HG03460 (cell line): ENCODE measurements at regions not wholly inside any gene's neighbourhood (a gene's known extent, or its start where the extent isn't known, plus 50 kb on each side); places are given as distances from the start of the nearest gene placed in this dataset.

Experiments
- ATAC-seq: cut with Tn5 transposase; IDR thresholded peaks from one replicate; pipeline ENCODE4 v1.9.1; 2021; ENCODE audit not compliant: unreplicated experiment

- ATAC-seq = no peak
These were observed 50.1 kb upstream of the ZNF608 start for GRCh38 chr5:124796495-124796894.

- ATAC-seq = no peak
These were observed 51.2 kb upstream of the ZNF608 start for GRCh38 chr5:124797665-124798087.

GRCh38 chr5:124798890-124799289 lies 52.5 kb upstream of the ZNF608 start:
- ATAC-seq = no peak

GRCh38 chr5:124801551-124801950 lies 55.1 kb upstream of the ZNF608 start:
- ATAC-seq = no peak

- ATAC-seq = no peak
These were observed 57.3 kb upstream of the ZNF608 start for GRCh38 chr5:124803617-124804323.

GRCh38 chr5:124806026-124806372 lies 59.6 kb upstream of the ZNF608 start:
- ATAC-seq = no peak

- no peak for ATAC-seq
These were observed 60.1 kb upstream of the ZNF608 start for GRCh38 chr5:124806373-124807077.

GRCh38 chr5:124808842-124809268 lies 62.4 kb upstream of the ZNF608 start:
- no peak for ATAC-seq

GRCh38 chr5:124810396-124811006 lies 64.1 kb upstream of the ZNF608 start:
- ATAC-seq = no peak

GRCh38 chr5:124812771-124813358 lies 66.4 kb upstream of the ZNF608 start:
- no peak for ATAC-seq

- ATAC-seq = no peak
These were observed 69.9 kb upstream of the ZNF608 start for GRCh38 chr5:124816381-124816780.

- ATAC-seq = no peak
These were observed 72.8 kb upstream of the ZNF608 start for GRCh38 chr5:124819201-124819600.

GRCh38 chr5:124822647-124823046 lies 76.2 kb upstream of the ZNF608 start:
- ATAC-seq = no peak

- ATAC-seq = no peak
These were observed 76.9 kb upstream of the ZNF608 start for GRCh38 chr5:124823380-124823779.

GRCh38 chr5:124824637-124825158 lies 78.3 kb upstream of the ZNF608 start:
- ATAC-seq = no peak

- peak; percentile 88 for ATAC-seq
These were observed 79.0 kb upstream of the ZNF608 start for GRCh38 chr5:124825250-124825982.

GRCh38 chr5:124825983-124826337 lies 79.5 kb upstream of the ZNF608 start:
- ATAC-seq = no peak

- ATAC-seq = no peak
These were observed 82.3 kb upstream of the ZNF608 start for GRCh38 chr5:124828731-124829234.

GRCh38 chr5:124831687-124832240 lies 85.3 kb upstream of the ZNF608 start:
- no peak for ATAC-seq

GRCh38 chr5:124832510-124832909 lies 86.1 kb upstream of the ZNF608 start:
- no peak for ATAC-seq
